Skin of body (tissue), 1 donor: ENCODE measurements at regions not wholly inside any gene's neighbourhood (a gene's known extent, or its start where the extent isn't known, plus 50 kb on each side); places are given as distances from the start of the nearest gene placed in this dataset.
A peak's percentile ranks its signal among the peaks of the same experiment; 100 is the strongest.

Experiments
- DNase-seq: peaks from one replicate; lab custom pipeline; 2025; lab: John Stamatoyannopoulos, UW

- DNase-seq: peak; percentile 0
Measured at GRCh38 chr11:96595011-96595410, 205.2 kb downstream of the JRKL start.

- DNase-seq: no peak
Measured at GRCh38 chr11:96607864-96608558, 218.2 kb downstream of the JRKL start.

GRCh38 chr11:96614101-96614500, 224.3 kb downstream of the JRKL start:
- DNase-seq: no peak

GRCh38 chr11:96614846-96615245, 225.0 kb downstream of the JRKL start:
- no peak for DNase-seq

GRCh38 chr11:96620464-96621044, 230.7 kb downstream of the JRKL start:
- DNase-seq: no peak

GRCh38 chr11:96621161-96621560, 231.3 kb downstream of the JRKL start:
- DNase-seq: no peak

GRCh38 chr11:96622026-96622634, 232.3 kb downstream of the JRKL start:
- DNase-seq: no peak

GRCh38 chr11:96624126-96624525, 234.3 kb downstream of the JRKL start:
- DNase-seq: no peak

GRCh38 chr11:96627376-96627775, 237.6 kb downstream of the JRKL start:
- DNase-seq: no peak

- no peak for DNase-seq
Measured at GRCh38 chr11:96635655-96636054, 245.8 kb downstream of the JRKL start.

GRCh38 chr11:96641261-96641660, 251.4 kb downstream of the JRKL start:
- DNase-seq: no peak

- no peak for DNase-seq
Measured at GRCh38 chr11:96642583-96642982, 252.8 kb downstream of the JRKL start.

GRCh38 chr11:96643173-96643572, 253.4 kb downstream of the JRKL start:
- no peak for DNase-seq

- no peak for DNase-seq
Measured at GRCh38 chr11:96647621-96648020, 257.8 kb downstream of the JRKL start.

- no peak for DNase-seq
Measured at GRCh38 chr11:96648991-96649390, 259.2 kb downstream of the JRKL start.

GRCh38 chr11:96652516-96652915, 262.7 kb downstream of the JRKL start:
- DNase-seq: no peak

- no peak for DNase-seq
Measured at GRCh38 chr11:96655474-96655873, 265.7 kb downstream of the JRKL start.

- no peak for DNase-seq
Measured at GRCh38 chr11:96658436-96658835, 268.6 kb downstream of the JRKL start.

GRCh38 chr11:96664110-96664509, 274.3 kb downstream of the JRKL start:
- no peak for DNase-seq

- no peak for DNase-seq
Measured at GRCh38 chr11:96680211-96681018, 290.6 kb downstream of the JRKL start.

GRCh38 chr11:96681019-96681716, 291.4 kb downstream of the JRKL start:
- no peak for DNase-seq

GRCh38 chr11:96694338-96694737, 304.5 kb downstream of the JRKL start:
- no peak for DNase-seq
